NCI-H774 (cell line): ENCODE measurements at regions not wholly inside any gene's neighbourhood (a gene's known extent, or its start where the extent isn't known, plus 50 kb on each side); places are given as distances from the start of the nearest gene placed in this dataset.

ENCODE experiments used
- DNase-seq: peaks from one replicate; lab custom pipeline; 2025; lab: John Stamatoyannopoulos, UW

GRCh38 chr11:29310725-29311342, 706.0 kb downstream of the KCNA4 start:
- no peak for DNase-seq

- DNase-seq, result no peak
These were observed 706.8 kb downstream of the KCNA4 start for GRCh38 chr11:29309992-29310391.

- no peak for DNase-seq
These were observed 710.3 kb downstream of the KCNA4 start for GRCh38 chr11:29306527-29306926.

- no peak for DNase-seq
These were observed 711.2 kb downstream of the KCNA4 start for GRCh38 chr11:29305456-29306232.

- DNase-seq, result no peak
These were observed 716.4 kb downstream of the KCNA4 start for GRCh38 chr11:29300420-29300819.

- DNase-seq, result no peak
These were observed 720.1 kb downstream of the KCNA4 start for GRCh38 chr11:29296680-29297079.

- no peak for DNase-seq
These were observed 723.0 kb downstream of the KCNA4 start for GRCh38 chr11:29293825-29294224.

GRCh38 chr11:29282088-29282487, 734.7 kb downstream of the KCNA4 start:
- peak; percentile 34 for DNase-seq

GRCh38 chr11:29281271-29281777, 735.5 kb downstream of the KCNA4 start:
- no peak for DNase-seq

GRCh38 chr11:29280452-29280851, 736.4 kb downstream of the KCNA4 start:
- peak; percentile 17 for DNase-seq

GRCh38 chr11:29279716-29280115, 737.1 kb downstream of the KCNA4 start:
- no peak for DNase-seq

GRCh38 chr11:29272019-29272654, 744.7 kb downstream of the KCNA4 start:
- no peak for DNase-seq

GRCh38 chr11:29271616-29272015, 745.2 kb downstream of the KCNA4 start:
- DNase-seq, result no peak

GRCh38 chr11:29268733-29269132, 748.1 kb downstream of the KCNA4 start:
- DNase-seq, result no peak

- no peak for DNase-seq
These were observed 751.0 kb downstream of the KCNA4 start for GRCh38 chr11:29265792-29266191.

GRCh38 chr11:29265381-29265780, 751.4 kb downstream of the KCNA4 start:
- DNase-seq, result no peak

- DNase-seq, result no peak
These were observed 752.7 kb downstream of the KCNA4 start for GRCh38 chr11:29263971-29264682.

- no peak for DNase-seq
These were observed 755.0 kb downstream of the KCNA4 start for GRCh38 chr11:29261831-29262230.

GRCh38 chr11:29260939-29261705, 755.7 kb downstream of the KCNA4 start:
- DNase-seq, result no peak

GRCh38 chr11:29258411-29258810, 758.4 kb downstream of the KCNA4 start:
- DNase-seq, result no peak

GRCh38 chr11:29256580-29256979, 760.2 kb downstream of the KCNA4 start:
- DNase-seq, result no peak

GRCh38 chr11:29255401-29255800, 761.4 kb downstream of the KCNA4 start:
- DNase-seq, result peak; percentile 32
